Testis (tissue), 2 donors: ENCODE measurements at regions not wholly inside any gene's neighbourhood (a gene's known extent, or its start where the extent isn't known, plus 50 kb on each side); places are given as distances from the start of the nearest gene placed in this dataset.

Experiments
- POLR2A ChIP-seq: fragments of 450-650 bp; IDR thresholded peaks from one replicate; pipeline ENCODE4 v1.6.1; 2017; ENCODE audit warnings: antibody characterized with exemption, mild to moderate bottlenecking, moderate library complexity
- TF ChIP-seq, protein P1 (sequence below), 3 experiments: fragments of 450-650 bp in 2 of 3; fragments of 200-600 bp in 1 of 3; sonication (generic) in 1 of 3; IDR thresholded peaks; one replicate each; pipeline ENCODE4 v1.5.1; 2016 to 2019; ENCODE audit warnings: antibody characterized with exemption in 3 of 3, mild to moderate bottlenecking in 2 of 3, moderate library complexity in 1 of 3

- TF ChIP-seq, protein P1, sequence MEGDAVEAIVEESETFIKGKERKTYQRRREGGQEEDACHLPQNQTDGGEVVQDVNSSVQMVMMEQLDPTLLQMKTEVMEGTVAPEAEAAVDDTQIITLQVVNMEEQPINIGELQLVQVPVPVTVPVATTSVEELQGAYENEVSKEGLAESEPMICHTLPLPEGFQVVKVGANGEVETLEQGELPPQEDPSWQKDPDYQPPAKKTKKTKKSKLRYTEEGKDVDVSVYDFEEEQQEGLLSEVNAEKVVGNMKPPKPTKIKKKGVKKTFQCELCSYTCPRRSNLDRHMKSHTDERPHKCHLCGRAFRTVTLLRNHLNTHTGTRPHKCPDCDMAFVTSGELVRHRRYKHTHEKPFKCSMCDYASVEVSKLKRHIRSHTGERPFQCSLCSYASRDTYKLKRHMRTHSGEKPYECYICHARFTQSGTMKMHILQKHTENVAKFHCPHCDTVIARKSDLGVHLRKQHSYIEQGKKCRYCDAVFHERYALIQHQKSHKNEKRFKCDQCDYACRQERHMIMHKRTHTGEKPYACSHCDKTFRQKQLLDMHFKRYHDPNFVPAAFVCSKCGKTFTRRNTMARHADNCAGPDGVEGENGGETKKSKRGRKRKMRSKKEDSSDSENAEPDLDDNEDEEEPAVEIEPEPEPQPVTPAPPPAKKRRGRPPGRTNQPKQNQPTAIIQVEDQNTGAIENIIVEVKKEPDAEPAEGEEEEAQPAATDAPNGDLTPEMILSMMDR (IDR thresholded peaks at IDR 0.05), result no peak
- TF ChIP-seq POLR2A, result no peak
Measured at GRCh38 chr6:44738601-44739146, 351.2 kb downstream of the CDC5L start.
